ENCODE measurements at regions not wholly inside any gene's neighbourhood (a gene's known extent, or its start where the extent isn't known, plus 50 kb on each side); places are given as distances from the start of the nearest gene placed in this dataset.

GRCh38 chr18:34639687-34640086, 70.4 kb upstream of the DTNA start:
- TF ChIP-seq EZH2 (IDR thresholded peaks at IDR 0.05; ENCODE audit: insufficient read depth, poor library complexity, severe bottlenecking) (no peak), EZH2phosphoT487 (IDR thresholded peaks at IDR 0.05; ENCODE audit: insufficient read depth, low read depth) (no peak)
